ENCODE measurements at regions not wholly inside any gene's neighbourhood (a gene's known extent, or its start where the extent isn't known, plus 50 kb on each side); places are given as distances from the start of the nearest gene placed in this dataset.
"Not testable (repeated sequence)": the region's sequence is repeated elsewhere in the genome, so short reads cannot be mapped to it uniquely, and the experiment has no call there.

GRCh38 chr1:198936371-198937083 is 297.7 kb downstream of the PTPRC start:
- H3K4me1 Mint-ChIP-seq = peaks cover 25% of the 10 kb centered on the region
- CTCF ChIA-PET = interaction anchor here (0.6 to 2.7 kb wide), 6 partner anchors 73 to 296 kb away, joined by 3 to 19 read pairs (median 3); no protein-coding TSS in a partner anchor
- H3K4me3 Mint-ChIP-seq = no peak overlapping the region
- peaks cover 21% of the 10 kb centered on the region for H3K36me3 Mint-ChIP-seq
- H3K27ac Mint-ChIP-seq = peak overlapping the region; percentile 94
- H3K9me3 Mint-ChIP-seq = peaks cover 7% of the 10 kb centered on the region
- DNase-seq = peak; percentile 21
- H3K27me3 Mint-ChIP-seq = no peaks in the 10 kb centered on the region

GRCh38 chr1:198937231-198938031 is 298.6 kb downstream of the PTPRC start:
- Mint-ChIP-seq H3K36me3 (peaks cover 18% of the 10 kb centered on the region), H3K4me1 (peaks cover 23% of the 10 kb centered on the region), H3K4me3 (no peak overlapping the region), H3K27ac (peak overlapping the region; percentile 94), H3K27me3 (no peaks in the 10 kb centered on the region), H3K9me3 (peaks cover 7% of the 10 kb centered on the region)
- DNase-seq = peak; percentile 69
- CTCF ChIA-PET = interaction anchor here (0.8 to 2.7 kb wide), 4 partner anchors 14 to 176 kb away, joined by 3 to 19 read pairs (median 3); no protein-coding TSS in a partner anchor

- H3K27ac Mint-ChIP-seq = no peak overlapping the region
- peaks cover 9% of the 10 kb centered on the region for H3K36me3 Mint-ChIP-seq
- peaks cover 7% of the 10 kb centered on the region for H3K9me3 Mint-ChIP-seq
- peaks cover 10% of the 10 kb centered on the region for H3K4me1 Mint-ChIP-seq
- CTCF ChIA-PET = interaction anchor here (0.6 to 1.4 kb wide), 2 partner anchors 14 to 789 kb away, joined by 3 read pairs; no protein-coding TSS in a partner anchor
- no peak overlapping the region for H3K4me3 Mint-ChIP-seq
- H3K27me3 Mint-ChIP-seq = no peaks in the 10 kb centered on the region
- no peak for DNase-seq
Observed at GRCh38 chr1:198939286-198939685, 300.4 kb downstream of the PTPRC start.

DNA sequence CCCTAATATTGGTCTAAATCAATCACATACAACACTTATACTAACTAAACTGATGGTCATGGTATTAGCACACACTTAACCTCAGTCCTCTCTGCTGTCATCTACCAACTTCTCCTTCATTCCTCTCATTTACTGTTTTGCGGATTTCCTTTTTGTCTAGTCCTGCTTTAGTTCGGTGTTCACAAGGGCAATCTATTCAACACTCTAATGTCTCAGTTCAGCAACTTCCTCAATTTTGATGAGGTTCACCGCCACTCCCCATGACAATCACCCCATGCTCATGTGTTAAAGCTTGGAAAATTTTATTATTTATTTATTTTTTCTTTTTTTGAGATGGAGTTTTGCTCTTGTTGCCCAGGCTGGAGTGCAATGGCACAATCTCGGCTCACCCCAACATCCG is 301.1 kb downstream of the PTPRC start:
- peaks cover 10% of the 10 kb centered on the region for H3K4me1 Mint-ChIP-seq
- no peak overlapping the region for H3K4me3 Mint-ChIP-seq
- H3K27ac Mint-ChIP-seq = no peak overlapping the region
- H3K27me3 Mint-ChIP-seq = no peaks in the 10 kb centered on the region
- no peak for DNase-seq
- H3K9me3 Mint-ChIP-seq = peaks cover 7% of the 10 kb centered on the region
- CTCF ChIA-PET = interaction anchor here (0.6 to 1.4 kb wide), 2 partner anchors 13 to 788 kb away, joined by 3 read pairs; no protein-coding TSS in a partner anchor
- H3K36me3 Mint-ChIP-seq = peaks cover 9% of the 10 kb centered on the region

GRCh38 chr1:198942466-198942865 is 303.6 kb downstream of the PTPRC start:
- no peak for DNase-seq
- Mint-ChIP-seq H3K27me3 (no peaks in the 10 kb centered on the region), H3K9me3 (peaks cover 7% of the 10 kb centered on the region), H3K36me3 (peaks cover 9% of the 10 kb centered on the region), H3K27ac (no peak overlapping the region), H3K4me3 (no peak overlapping the region), H3K4me1 (peaks cover 9% of the 10 kb centered on the region)
- CTCF ChIA-PET = no interaction called here

- H3K9me3 Mint-ChIP-seq = peaks cover 7% of the 10 kb centered on the region
- CTCF ChIA-PET = no interaction called here
- no peak overlapping the region for H3K4me3 Mint-ChIP-seq
- DNase-seq = no peak
- no peaks in the 10 kb centered on the region for H3K27me3 Mint-ChIP-seq
- H3K4me1 Mint-ChIP-seq = no peaks in the 10 kb centered on the region
- no peak overlapping the region for H3K27ac Mint-ChIP-seq
- H3K36me3 Mint-ChIP-seq = peaks cover 9% of the 10 kb centered on the region
Observed at GRCh38 chr1:198943484-198944187, 304.8 kb downstream of the PTPRC start.

DNA sequence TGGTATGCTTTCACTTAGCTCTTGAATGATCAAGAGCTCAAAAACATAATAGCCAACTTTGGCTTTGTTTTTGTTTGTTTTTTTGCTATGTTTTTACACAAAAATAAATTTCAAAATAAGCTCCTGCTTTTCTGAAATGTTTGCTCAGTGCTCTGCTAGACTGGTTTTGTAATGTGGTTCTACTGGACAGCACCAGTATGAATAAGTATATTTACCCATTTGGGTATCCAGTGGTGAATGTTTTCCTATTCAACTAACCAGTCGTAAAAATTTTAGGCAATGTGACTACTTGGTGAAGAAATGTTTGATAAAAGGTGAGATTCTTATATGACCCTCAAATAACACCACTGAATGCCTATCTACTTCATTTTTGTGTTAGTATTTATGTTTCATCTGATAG is 308.6 kb downstream of the PTPRC start:
- Mint-ChIP-seq H3K27ac (no peak overlapping the region), H3K4me1 (no peaks in the 10 kb centered on the region), H3K9me3 (no peaks in the 10 kb centered on the region), H3K36me3 (no peaks in the 10 kb centered on the region), H3K4me3 (no peak overlapping the region), H3K27me3 (no peaks in the 10 kb centered on the region)
- CTCF ChIA-PET = no interaction called here
- DNase-seq = no peak

DNA sequence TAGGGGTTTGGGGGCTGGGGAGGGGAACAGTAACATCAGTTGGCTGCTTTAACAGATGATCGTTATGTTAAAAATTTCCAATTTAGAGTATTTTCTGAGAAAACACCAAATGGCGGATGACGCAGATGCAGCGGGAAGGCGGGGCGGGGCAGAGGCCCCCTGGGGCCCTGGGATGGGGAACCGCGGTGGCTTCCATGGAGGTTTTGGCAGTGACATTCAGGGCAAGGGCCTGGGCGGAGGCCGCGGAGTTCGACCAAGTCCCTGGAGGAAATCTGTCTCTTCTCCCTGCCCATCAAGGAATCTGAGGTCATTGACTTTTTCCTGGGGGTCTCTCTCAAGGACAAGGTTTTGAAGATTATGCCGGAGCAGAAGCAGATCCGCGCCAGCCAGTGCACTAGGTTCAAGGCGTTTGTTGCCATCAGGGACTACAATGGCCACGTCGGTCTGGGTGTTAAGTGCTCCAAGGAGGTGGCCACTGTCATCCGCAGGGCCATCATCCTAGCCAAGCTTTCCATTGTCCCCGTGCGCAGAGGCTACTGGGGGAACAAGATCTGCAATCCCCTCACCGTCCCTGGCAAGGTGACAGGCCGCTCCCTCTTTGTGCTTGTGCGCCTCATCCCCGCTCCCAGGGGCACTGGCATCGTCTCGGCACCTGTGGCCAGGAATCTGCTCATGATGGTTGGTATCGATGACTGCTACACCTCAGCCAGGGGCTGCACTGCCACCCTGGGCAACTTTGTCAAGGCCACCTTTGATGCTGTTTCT is 310.2 kb downstream of the PTPRC start:
- CTCF ChIA-PET = no interaction called here
- no peak for DNase-seq
- H3K27me3 Mint-ChIP-seq = no peaks in the 10 kb centered on the region
- no peak overlapping the region for H3K4me3 Mint-ChIP-seq
- H3K36me3 Mint-ChIP-seq = no peaks in the 10 kb centered on the region
- no peaks in the 10 kb centered on the region for H3K9me3 Mint-ChIP-seq
- no peaks in the 10 kb centered on the region for H3K4me1 Mint-ChIP-seq
- no peak overlapping the region for H3K27ac Mint-ChIP-seq

DNA sequence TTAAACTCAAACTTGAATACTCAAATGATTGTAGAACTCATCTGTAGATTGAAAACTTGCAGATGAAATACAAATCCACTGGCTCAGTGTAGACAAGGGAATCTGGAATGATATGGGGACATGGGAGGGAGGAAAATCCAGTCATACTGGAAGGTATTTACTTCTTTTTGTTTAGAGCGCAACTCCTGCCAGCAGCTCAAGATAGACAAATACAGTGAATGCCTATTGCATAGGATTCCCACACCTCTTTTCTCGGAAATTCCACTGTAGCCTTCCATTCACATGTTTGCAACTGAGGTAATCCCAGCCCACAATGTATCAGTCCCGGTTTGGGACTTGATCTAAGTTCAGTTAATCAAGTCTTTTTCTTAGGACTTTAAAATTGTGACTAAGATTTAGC is 311.2 kb downstream of the PTPRC start:
- peaks cover under 1% of the 10 kb centered on the region for H3K36me3 Mint-ChIP-seq
- H3K27ac Mint-ChIP-seq = no peak overlapping the region
- no peak for DNase-seq
- H3K4me3 Mint-ChIP-seq = no peak overlapping the region
- H3K9me3 Mint-ChIP-seq = peaks cover 4% of the 10 kb centered on the region
- H3K27me3 Mint-ChIP-seq = no peaks in the 10 kb centered on the region
- CTCF ChIA-PET = no interaction called here
- no peaks in the 10 kb centered on the region for H3K4me1 Mint-ChIP-seq

- DNase-seq = no peak
- Mint-ChIP-seq H3K27me3 (no peaks in the 10 kb centered on the region), H3K4me3 (no peak overlapping the region), H3K27ac (no peak overlapping the region), H3K36me3 (peaks cover 9% of the 10 kb centered on the region), H3K9me3 (peaks cover 10% of the 10 kb centered on the region), H3K4me1 (peaks cover 19% of the 10 kb centered on the region)
- CTCF ChIA-PET = no interaction called here
Observed at GRCh38 chr1:198955085-198955484, 316.2 kb downstream of the PTPRC start.

DNA sequence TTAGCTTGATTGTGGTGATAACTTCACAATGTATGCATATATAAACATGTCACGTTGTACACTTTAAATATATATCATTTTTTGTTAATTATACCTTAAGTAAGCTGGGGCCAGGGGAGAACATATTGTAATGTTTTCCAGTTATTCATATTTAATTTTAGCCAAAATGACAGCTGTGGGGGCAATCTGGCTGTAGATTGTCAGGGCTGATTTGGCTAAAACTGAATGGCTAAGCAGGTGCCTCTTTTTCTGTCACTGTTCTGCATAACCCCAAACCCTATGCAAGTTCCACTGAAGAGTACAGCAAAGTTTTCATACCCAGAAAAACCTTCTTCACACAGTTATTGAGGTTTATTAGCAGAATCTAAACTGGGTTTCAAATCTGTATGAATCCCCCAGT is 318.2 kb downstream of the PTPRC start:
- peaks cover 11% of the 10 kb centered on the region for H3K36me3 Mint-ChIP-seq
- no peak overlapping the region for H3K4me3 Mint-ChIP-seq
- no peak overlapping the region for H3K27ac Mint-ChIP-seq
- peaks cover 21% of the 10 kb centered on the region for H3K4me1 Mint-ChIP-seq
- H3K27me3 Mint-ChIP-seq = no peaks in the 10 kb centered on the region
- peaks cover 13% of the 10 kb centered on the region for H3K9me3 Mint-ChIP-seq
- no peak for DNase-seq
- CTCF ChIA-PET = no interaction called here

- peaks cover 36% of the 10 kb centered on the region for H3K4me1 Mint-ChIP-seq
- peaks cover 23% of the 10 kb centered on the region for H3K9me3 Mint-ChIP-seq
- peaks cover 23% of the 10 kb centered on the region for H3K36me3 Mint-ChIP-seq
- DNase-seq = no peak
- H3K27me3 Mint-ChIP-seq = no peaks in the 10 kb centered on the region
- CTCF ChIA-PET = interaction anchor here (1.0 kb wide), 1 partner anchor 83 kb away, joined by 3 read pairs; no protein-coding TSS in a partner anchor
- no peak overlapping the region for H3K4me3 Mint-ChIP-seq
- peak overlapping the region; percentile 78 for H3K27ac Mint-ChIP-seq
Observed at GRCh38 chr1:198959032-198959431, 320.2 kb downstream of the PTPRC start.

DNA sequence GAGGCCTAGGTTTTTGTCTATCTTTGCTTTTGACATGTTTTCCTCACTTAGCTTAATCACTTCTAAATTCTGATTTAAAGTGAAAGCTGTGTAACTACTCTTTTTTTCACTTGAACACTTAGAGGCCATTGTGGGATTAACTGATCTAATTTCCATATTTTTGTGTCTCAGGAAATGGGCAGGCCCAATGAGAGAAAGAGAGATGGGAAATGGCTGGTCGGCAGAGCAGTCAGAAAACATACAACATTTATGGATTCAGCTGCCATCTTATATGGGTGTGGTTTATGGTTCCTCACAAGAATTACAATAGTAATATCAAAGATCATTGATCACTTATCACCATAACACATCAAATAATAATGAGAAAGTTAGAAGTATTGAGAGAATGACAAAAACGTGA is 320.8 kb downstream of the PTPRC start:
- Mint-ChIP-seq H3K36me3 (peaks cover 28% of the 10 kb centered on the region), H3K4me1 (peaks cover 43% of the 10 kb centered on the region), H3K27ac (peak overlapping the region; percentile 78), H3K9me3 (peaks cover 22% of the 10 kb centered on the region), H3K27me3 (no peaks in the 10 kb centered on the region), H3K4me3 (no peak overlapping the region)
- DNase-seq = no peak
- CTCF ChIA-PET = no interaction called here

DNA sequence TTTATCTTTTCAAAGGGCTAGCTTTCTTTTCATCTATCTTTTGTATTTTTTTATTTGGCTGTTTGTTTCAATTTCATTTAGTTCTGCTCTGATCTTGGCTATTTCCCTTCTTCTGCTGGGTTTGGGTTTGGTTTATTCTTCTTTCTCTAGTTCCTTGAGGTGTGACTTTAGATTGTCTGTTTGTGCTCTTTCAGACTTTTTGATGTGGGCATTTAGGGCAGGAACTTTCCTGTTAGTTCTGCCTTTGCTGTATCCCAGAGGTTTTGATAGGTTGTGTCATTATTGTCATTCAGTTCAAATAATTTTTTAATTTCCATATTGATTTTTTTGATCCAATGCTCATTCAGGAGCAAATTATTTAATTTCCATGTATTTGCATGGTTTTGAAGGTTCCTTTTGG is 325.0 kb downstream of the PTPRC start:
- DNase-seq, H3K27me3 Mint-ChIP-seq, CTCF ChIA-PET: not testable (repeated sequence)
- peak overlapping the region; percentile 43 for H3K27ac Mint-ChIP-seq
- peaks cover 66% of the 10 kb centered on the region for H3K4me1 Mint-ChIP-seq
- H3K4me3 Mint-ChIP-seq = peak overlapping the region; percentile 0
- peaks cover 39% of the 10 kb centered on the region for H3K36me3 Mint-ChIP-seq
- peaks cover 29% of the 10 kb centered on the region for H3K9me3 Mint-ChIP-seq
